Glomerular endothelial cell (primary cell): ENCODE measurements at regions not wholly inside any gene's neighbourhood (a gene's known extent, or its start where the extent isn't known, plus 50 kb on each side); places are given as distances from the start of the nearest gene placed in this dataset.

Experiments
- DNase-seq: peaks from one replicate; pipeline ENCODE4 v3.0.0-alpha.2; 2011; ENCODE audit warnings: low read depth, low spot score; ENCODE audit errors: extremely low read depth

GRCh38 chr2:235244255-235245220 lies 249.3 kb upstream of the AGAP1 start:
- no peak for DNase-seq

- DNase-seq, result no peak
Measured at GRCh38 chr2:235247001-235247400, 246.8 kb upstream of the AGAP1 start.

GRCh38 chr2:235255693-235256092 lies 238.2 kb upstream of the AGAP1 start:
- DNase-seq, result no peak

- no peak for DNase-seq
Measured at GRCh38 chr2:235257590-235257989, 236.3 kb upstream of the AGAP1 start.

- DNase-seq, result no peak
Measured at GRCh38 chr2:235262750-235263149, 231.1 kb upstream of the AGAP1 start.

GRCh38 chr2:235263205-235264120 lies 230.4 kb upstream of the AGAP1 start:
- DNase-seq, result no peak

GRCh38 chr2:235264121-235264493 lies 229.7 kb upstream of the AGAP1 start:
- no peak for DNase-seq

- DNase-seq, result no peak
Measured at GRCh38 chr2:235264512-235264911, 229.3 kb upstream of the AGAP1 start.

- no peak for DNase-seq
Measured at GRCh38 chr2:235265348-235265965, 228.4 kb upstream of the AGAP1 start.

- no peak for DNase-seq
Measured at GRCh38 chr2:235267251-235267650, 226.6 kb upstream of the AGAP1 start.

GRCh38 chr2:235268535-235268934 lies 225.3 kb upstream of the AGAP1 start:
- no peak for DNase-seq

- DNase-seq, result no peak
Measured at GRCh38 chr2:235270291-235270690, 223.6 kb upstream of the AGAP1 start.

- no peak for DNase-seq
Measured at GRCh38 chr2:235270956-235271355, 222.9 kb upstream of the AGAP1 start.

GRCh38 chr2:235271936-235272335 lies 221.9 kb upstream of the AGAP1 start:
- DNase-seq, result no peak

GRCh38 chr2:235274023-235274422 lies 219.8 kb upstream of the AGAP1 start:
- DNase-seq, result no peak

GRCh38 chr2:235277485-235277884 lies 216.4 kb upstream of the AGAP1 start:
- no peak for DNase-seq

GRCh38 chr2:235278771-235279355 lies 215.0 kb upstream of the AGAP1 start:
- DNase-seq, result no peak

GRCh38 chr2:235279965-235280364 lies 213.9 kb upstream of the AGAP1 start:
- no peak for DNase-seq

- no peak for DNase-seq
Measured at GRCh38 chr2:235283246-235283645, 210.6 kb upstream of the AGAP1 start.

GRCh38 chr2:235286622-235287374 lies 207.0 kb upstream of the AGAP1 start:
- no peak for DNase-seq
